LNCAP (cell line): ENCODE measurements at regions not wholly inside any gene's neighbourhood (a gene's known extent, or its start where the extent isn't known, plus 50 kb on each side); places are given as distances from the start of the nearest gene placed in this dataset.

Source experiments
- TF ChIP-seq, protein P1 (sequence below): fragments of 450-650 bp; IDR thresholded peaks from 2 replicates; pipeline ENCODE4 v1.5.1; 2017; ENCODE audit warnings: mild to moderate bottlenecking

DNA sequence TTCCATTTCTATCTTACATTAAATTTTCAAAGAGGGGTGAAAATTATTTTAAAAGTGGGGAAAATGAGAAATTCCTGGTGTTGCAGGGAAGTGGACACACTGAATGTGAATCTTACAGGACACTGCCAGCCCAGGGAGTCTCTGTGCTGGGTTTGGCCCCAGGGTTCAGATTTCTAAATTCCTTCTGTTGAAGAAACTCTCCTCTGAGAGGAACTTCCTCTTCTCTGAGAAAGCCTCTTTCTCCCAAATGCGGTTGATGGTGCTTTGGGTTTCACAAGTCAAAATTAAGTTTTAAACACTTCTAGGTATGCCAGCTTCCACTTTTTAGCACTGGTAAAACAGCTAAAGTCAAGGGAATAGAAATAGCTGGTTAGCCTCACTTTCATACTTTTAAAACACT lies 317.9 kb upstream of the ITGA1 start:
- TF ChIP-seq, protein P1, sequence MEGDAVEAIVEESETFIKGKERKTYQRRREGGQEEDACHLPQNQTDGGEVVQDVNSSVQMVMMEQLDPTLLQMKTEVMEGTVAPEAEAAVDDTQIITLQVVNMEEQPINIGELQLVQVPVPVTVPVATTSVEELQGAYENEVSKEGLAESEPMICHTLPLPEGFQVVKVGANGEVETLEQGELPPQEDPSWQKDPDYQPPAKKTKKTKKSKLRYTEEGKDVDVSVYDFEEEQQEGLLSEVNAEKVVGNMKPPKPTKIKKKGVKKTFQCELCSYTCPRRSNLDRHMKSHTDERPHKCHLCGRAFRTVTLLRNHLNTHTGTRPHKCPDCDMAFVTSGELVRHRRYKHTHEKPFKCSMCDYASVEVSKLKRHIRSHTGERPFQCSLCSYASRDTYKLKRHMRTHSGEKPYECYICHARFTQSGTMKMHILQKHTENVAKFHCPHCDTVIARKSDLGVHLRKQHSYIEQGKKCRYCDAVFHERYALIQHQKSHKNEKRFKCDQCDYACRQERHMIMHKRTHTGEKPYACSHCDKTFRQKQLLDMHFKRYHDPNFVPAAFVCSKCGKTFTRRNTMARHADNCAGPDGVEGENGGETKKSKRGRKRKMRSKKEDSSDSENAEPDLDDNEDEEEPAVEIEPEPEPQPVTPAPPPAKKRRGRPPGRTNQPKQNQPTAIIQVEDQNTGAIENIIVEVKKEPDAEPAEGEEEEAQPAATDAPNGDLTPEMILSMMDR = no peak

DNA sequence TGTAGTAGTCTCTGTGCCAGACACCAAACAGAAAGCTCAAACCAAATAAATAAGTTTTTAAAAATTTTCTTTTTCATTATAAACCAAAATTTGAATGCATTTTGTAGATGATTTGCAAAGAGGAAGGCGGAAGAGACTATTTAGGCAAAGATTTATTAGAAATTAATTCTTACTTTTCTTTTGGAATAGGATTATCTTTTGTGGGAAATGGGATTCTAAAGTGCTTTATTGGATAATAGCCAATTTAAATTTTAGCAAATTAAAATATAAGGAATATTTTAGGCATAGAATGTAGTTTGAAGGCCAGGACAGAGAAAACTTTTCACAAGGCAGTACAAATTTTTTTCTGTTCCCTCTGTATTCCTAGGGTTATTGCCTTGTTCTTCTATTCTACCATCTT lies 311.4 kb upstream of the ITGA1 start:
- TF ChIP-seq, protein P1 = no peak

DNA sequence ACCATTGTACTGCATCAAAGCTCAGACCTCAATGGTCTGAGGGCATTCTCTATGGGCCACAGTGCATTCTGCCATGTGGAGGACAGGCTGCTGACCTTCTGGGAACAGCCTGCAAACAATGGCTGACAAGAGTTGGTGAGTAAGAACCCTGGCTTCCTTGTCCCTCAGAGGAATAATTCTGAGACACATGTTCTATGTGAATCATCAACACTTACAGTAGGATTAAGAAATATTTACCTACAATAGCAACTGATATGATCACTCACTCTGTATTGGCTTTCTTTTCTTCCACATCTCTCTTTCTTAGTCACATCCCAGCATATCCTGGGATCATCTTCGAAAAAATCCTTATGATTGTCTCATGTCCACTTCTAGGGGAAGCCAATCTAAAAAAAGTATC lies 306.5 kb upstream of the ITGA1 start:
- TF ChIP-seq, protein P1 = no peak

DNA sequence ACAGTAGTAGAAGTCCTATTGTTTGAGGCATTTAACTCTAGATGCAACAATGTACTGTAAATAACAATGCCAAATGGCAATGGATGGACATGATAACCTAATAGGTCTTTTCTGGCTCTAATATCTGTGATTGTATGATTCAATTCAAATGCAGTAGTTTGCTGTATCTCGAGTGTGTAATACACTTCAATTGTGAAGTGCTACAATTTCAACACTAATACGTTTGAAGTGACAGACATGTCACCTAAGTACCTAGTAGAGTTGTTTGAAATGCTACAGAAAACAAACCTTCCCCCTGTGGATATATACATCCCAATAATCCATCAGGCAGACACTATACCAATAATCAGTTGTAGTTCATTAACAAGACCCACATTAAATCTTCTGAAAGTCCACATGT lies 305.9 kb upstream of the ITGA1 start:
- TF ChIP-seq, protein P1 = no peak

DNA sequence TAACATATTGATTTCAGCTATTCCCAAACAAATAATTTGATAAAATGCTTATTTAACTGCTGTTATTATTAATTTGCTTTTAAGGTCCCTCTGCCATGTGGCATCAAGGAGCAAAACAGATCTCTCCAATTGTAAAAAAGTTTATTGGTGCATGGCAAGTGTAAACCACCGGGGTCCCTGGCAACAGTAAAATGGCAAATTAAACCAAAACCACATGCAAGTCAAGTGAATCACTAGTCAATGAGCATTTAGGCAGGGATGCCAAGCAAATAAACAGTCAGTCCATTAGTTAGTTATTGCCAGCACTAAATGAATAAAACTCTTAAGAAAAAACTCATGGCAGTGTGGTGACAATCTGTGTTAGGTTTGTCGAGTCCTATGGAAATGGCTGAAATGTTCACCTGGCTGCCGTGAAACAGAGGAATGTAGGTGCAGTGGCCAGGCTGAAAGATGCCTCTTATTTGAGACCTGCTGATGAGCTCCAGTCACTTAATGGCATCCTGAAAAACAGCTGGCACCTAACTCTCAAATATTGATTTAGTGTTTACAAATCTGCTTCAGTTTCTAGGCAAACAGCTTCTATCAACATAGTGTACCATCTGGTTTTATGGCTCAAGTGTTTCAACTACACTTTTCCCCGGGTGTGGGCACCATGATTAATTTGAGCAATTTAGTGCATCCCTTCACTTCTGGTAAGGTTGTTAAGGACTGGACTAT lies 296.5 kb upstream of the ITGA1 start:
- TF ChIP-seq, protein P1 = no peak

DNA sequence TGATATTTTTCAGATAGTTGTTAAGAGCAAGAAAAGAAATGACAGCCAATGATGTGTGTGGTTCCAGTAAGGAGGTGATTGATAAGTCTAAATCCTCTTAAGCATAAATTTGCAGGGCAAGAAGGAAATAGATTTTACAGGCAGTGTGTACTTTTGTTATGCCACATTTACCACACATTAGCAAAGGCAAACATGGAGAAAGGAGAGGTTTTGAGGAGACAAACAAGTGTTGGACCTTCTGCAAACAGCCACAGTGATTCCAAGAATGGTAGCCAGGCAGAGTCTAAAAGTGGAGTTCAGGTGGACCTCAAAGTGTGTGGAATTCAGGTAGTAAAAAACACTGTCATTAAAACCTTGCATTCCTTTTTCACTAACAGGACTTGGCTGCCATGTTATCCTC lies 295.9 kb upstream of the ITGA1 start:
- TF ChIP-seq, protein P1 = no peak

DNA sequence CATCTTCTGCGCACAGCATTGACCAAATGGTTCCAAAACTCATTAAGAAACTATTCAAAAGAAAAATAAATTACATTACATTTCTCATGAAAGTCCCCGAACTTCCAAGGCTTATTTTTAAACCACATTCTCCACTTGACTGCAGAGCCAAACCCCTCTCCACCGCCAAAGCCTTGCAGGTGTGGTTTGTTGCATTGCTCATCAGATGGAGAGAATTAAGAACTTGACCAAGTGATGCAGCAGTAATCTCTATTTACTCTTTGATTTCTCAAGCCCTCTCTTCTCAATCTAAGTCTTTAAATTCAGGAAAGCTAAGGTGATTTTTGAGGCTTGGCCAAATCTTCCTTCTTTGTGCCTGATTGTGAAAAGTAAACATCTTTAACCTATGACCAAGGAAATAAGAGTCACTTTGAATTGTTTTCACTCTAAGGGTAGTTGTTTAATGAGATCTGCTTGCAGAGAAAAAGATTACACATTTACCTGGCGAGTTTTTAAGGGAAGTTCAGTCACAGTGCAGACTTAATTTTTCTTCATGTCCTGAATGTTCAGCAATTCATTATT lies 290.5 kb upstream of the ITGA1 start:
- TF ChIP-seq, protein P1 = no peak

DNA sequence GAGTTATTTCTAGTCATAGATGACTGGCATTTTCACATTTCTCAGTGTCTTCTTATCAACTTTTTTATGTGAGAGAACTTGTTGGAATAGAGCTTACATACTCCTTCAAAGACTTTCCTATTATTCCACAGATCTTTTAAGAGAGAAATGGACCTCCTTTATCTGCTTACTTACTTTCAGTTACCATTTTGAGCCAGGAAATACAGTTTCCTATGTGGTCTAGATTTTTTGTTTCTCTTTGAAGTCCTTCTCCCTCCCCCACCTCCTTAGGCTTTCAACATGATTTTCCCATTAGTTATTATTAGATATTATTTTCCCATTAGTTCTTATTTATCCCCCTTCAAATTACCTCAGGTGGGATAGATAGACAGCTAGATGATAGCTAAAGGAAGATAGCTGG lies 289.1 kb upstream of the ITGA1 start:
- TF ChIP-seq, protein P1 = no peak
